Kidney epithelial cell (primary cell): ENCODE measurements at regions not wholly inside any gene's neighbourhood (a gene's known extent, or its start where the extent isn't known, plus 50 kb on each side); places are given as distances from the start of the nearest gene placed in this dataset.

Experiments
- DNase-seq: peaks from one replicate; pipeline ENCODE4 v3.0.0-alpha.2; 2010; ENCODE audit warnings: low read depth
- H3K27me3 ChIP-seq: 2 replicates; pipeline ENCODE4 v1.6.0; 2011; ENCODE audit warnings: low read length; ENCODE audit not compliant: control insufficient read depth, insufficient read depth
- H3K36me3 ChIP-seq: 2 replicates; pipeline ENCODE4 v1.5.1; 2011; ENCODE audit warnings: low read length; ENCODE audit not compliant: control insufficient read depth, insufficient read depth
- H3K4me3 ChIP-seq: 2 replicates; pipeline ENCODE4 v1.5.1; 2011; ENCODE audit warnings: low read depth, mild to moderate bottlenecking, control low read depth, low read length
- TF ChIP-seq, protein P1 (sequence below): IDR thresholded peaks from 2 replicates; pipeline ENCODE4 v1.5.1; 2011; ENCODE audit warnings: mild to moderate bottlenecking, moderate library complexity, low read length, control low read depth, inconsistent platforms; ENCODE audit not compliant: insufficient read depth, poor library complexity, severe bottlenecking

DNA sequence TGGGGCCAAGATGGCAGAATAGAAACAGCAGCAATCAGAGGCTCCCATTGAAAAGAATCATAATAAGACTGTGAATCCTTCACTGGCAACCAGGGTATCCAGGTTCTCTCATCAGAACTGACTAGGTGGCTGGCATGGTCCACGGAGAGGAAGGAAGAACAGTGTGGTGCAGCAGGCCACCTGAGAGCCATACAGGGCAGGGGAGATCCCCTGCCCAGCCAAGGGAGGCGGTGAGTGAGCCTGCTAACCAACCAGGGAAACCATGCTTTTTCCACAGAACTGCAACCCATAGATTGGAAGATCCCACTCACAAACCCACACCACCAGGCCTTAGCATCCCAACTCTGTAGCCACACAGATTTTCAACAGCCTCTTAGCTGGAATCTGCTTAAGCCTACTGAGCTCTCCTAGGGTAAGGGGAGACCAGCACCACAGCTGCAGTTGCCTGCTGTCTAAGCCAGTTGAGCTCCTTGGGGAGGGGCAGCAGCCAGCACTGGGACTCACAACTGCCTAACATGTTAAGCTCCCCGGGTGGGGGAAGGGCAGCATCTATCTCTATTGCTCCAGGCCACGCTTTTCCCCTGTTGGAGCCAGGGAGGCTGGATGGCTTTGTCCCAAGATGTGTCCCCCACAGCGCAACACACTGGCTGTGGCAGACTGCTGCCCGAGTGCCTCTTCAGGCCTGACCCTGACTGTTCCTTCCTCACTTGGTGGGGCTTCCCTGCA is 342.6 kb upstream of the CCDC196 start:
- TF ChIP-seq, protein P1, sequence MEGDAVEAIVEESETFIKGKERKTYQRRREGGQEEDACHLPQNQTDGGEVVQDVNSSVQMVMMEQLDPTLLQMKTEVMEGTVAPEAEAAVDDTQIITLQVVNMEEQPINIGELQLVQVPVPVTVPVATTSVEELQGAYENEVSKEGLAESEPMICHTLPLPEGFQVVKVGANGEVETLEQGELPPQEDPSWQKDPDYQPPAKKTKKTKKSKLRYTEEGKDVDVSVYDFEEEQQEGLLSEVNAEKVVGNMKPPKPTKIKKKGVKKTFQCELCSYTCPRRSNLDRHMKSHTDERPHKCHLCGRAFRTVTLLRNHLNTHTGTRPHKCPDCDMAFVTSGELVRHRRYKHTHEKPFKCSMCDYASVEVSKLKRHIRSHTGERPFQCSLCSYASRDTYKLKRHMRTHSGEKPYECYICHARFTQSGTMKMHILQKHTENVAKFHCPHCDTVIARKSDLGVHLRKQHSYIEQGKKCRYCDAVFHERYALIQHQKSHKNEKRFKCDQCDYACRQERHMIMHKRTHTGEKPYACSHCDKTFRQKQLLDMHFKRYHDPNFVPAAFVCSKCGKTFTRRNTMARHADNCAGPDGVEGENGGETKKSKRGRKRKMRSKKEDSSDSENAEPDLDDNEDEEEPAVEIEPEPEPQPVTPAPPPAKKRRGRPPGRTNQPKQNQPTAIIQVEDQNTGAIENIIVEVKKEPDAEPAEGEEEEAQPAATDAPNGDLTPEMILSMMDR, result no peak
- Histone ChIP-seq H3K4me3 (no peak overlapping the region), H3K36me3 (no peaks in the 10 kb centered on the region), H3K27me3 (no peaks in the 10 kb centered on the region)
- DNase-seq, result no peak

DNA sequence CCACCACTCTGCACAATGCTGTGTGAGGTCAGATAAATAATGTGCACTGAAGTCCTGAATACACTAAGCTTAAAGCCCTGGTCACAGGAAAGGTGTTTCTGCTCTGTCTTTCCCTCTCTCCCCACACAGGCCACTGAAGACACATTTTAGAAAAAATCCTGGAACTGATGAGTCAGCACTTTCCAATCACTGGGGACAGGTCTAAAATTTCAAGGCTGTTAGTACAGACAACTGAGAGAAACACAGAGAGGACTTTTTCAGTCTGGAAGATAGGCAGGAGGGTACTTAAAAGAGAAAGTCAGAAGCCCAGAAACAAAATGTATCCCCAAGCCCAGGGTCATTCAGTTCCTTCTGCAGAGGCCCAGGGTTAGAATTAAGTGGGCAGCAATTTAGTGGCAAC is 333.9 kb upstream of the CCDC196 start:
- Histone ChIP-seq H3K27me3 (no peaks in the 10 kb centered on the region), H3K36me3 (no peaks in the 10 kb centered on the region), H3K4me3 (no peak overlapping the region)
- TF ChIP-seq, protein P1, result no peak
- no peak for DNase-seq

DNA sequence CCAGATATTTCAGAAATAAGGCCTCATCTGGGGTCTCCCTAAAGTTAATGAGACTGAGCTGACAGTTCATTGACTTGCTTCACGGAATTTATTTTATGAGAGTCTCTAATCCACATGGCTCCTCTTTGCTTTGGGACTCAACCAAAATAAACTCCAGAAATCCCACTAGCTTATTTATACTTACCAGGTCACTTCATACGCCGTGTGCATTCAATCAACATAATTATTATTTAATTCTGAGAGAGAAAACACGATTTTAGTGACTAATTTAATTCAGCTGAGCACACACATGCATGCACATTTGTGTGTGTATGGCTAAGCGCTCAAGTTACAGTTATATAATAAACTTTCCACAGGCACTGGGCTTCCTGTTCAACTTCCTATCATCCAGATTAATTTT is 333.4 kb upstream of the CCDC196 start:
- Histone ChIP-seq H3K27me3 (no peaks in the 10 kb centered on the region), H3K4me3 (no peak overlapping the region), H3K36me3 (no peaks in the 10 kb centered on the region)
- TF ChIP-seq, protein P1, result no peak
- no peak for DNase-seq

GRCh38 chr14:66163023-66163422 is 323.1 kb upstream of the CCDC196 start:
- DNase-seq, result no peak
- TF ChIP-seq, protein P1, result no peak
- no peaks in the 10 kb centered on the region for H3K36me3 ChIP-seq
- H3K4me3 ChIP-seq, result no peak overlapping the region
- no peaks in the 10 kb centered on the region for H3K27me3 ChIP-seq

- H3K36me3 ChIP-seq, result no peaks in the 10 kb centered on the region
- no peak overlapping the region for H3K4me3 ChIP-seq
- DNase-seq, result no peak
- TF ChIP-seq, protein P1, result no peak
- H3K27me3 ChIP-seq, result no peaks in the 10 kb centered on the region
Measured at GRCh38 chr14:66165337-66165736, 320.8 kb upstream of the CCDC196 start.

DNA sequence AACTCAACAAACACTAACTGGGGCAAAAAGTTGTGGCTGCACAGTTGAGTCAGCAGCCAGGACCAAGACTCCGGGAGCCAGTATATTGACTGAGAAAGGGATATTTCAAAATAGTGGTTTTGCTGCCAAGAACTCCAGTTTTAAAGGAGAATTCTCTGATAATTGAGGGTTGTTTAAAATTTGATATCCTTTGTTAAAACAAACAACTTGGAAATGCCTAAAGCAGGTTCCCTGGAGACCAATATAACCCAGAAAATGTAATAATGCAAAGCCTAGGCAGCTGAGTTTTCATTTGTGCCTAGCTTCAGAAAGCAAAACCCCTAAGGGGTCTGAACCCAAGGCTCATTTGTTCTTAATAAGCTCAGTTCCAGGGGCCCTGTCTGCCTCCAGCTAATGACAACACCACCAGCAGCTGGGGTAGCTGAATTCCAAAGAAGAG is 311.7 kb upstream of the CCDC196 start:
- Histone ChIP-seq H3K27me3 (no peaks in the 10 kb centered on the region), H3K4me3 (no peak overlapping the region), H3K36me3 (no peaks in the 10 kb centered on the region)
- DNase-seq, result no peak
- TF ChIP-seq, protein P1, result no peak
